Type B pancreatic cell (in vitro differentiated cells): ENCODE measurements at regions not wholly inside any gene's neighbourhood (a gene's known extent, or its start where the extent isn't known, plus 50 kb on each side); places are given as distances from the start of the nearest gene placed in this dataset.

Source experiments
- DNase-seq: peaks from one replicate; pipeline ENCODE4 v3.0.0; 2021; ENCODE audit warnings: mixed read lengths; ENCODE audit not compliant: unreplicated experiment; ENCODE audit errors: extremely low spot score
- H3K27ac Mint-ChIP-seq: 2 replicates; pipeline ENCODE4 v1.8.0; 2021; ENCODE audit warnings: mild to moderate bottlenecking, mixed read lengths
- H3K27me3 Mint-ChIP-seq: 2 replicates; pipeline ENCODE4 v1.8.0; 2021; ENCODE audit warnings: mixed read lengths
- H3K36me3 Mint-ChIP-seq: 2 replicates; pipeline ENCODE4 v1.8.0; 2021; ENCODE audit warnings: mixed read lengths
- H3K4me1 Mint-ChIP-seq: one replicate; pipeline ENCODE4 v1.8.0; 2021; ENCODE audit warnings: mixed read lengths; ENCODE audit not compliant: unreplicated experiment
- H3K4me3 Mint-ChIP-seq: 2 replicates; pipeline ENCODE4 v1.8.0; 2021; ENCODE audit warnings: mild to moderate bottlenecking, mixed read lengths
- H3K9me3 Mint-ChIP-seq: 2 replicates; pipeline ENCODE4 v1.8.0; 2021; ENCODE audit warnings: mixed read lengths
- TF ChIP-seq, protein P1 (sequence below): fragments of 200-600 bp; sonication (generic); conservative IDR thresholded peaks from 2 replicates; pipeline ENCODE4 v1.5.0; 2021; ENCODE audit warnings: antibody characterized with exemption, mild to moderate bottlenecking

DNA sequence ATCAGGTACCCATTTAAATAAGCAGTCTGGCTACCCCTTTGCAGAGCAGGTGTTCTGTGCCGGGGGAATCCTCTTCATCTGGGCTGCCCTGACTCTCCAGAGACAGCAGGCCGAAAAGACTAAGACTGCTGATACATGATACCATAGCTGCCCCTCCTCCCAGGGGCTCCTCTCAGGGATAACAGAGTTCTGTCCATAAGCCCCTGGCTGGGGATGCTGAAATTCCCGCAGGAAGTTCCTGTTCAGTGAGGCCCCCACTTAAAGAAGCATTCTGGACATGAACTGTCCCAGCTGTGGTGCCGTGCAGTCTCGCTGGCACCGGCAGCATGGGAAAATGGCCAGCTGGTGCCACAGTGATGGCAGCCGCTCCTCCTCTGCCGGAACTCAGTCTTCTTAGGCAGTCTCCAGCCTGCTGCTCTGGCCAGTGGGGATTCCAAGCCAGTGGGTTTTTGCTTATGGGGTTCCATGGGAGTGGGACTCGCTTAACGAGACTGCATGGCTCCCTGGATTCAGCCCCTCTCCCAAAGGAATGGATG lies 1026.2 kb downstream of the NAALADL2 start:
- no peak for DNase-seq
- Mint-ChIP-seq H3K36me3 (no peaks in the 10 kb centered on the region), H3K4me3 (no peak overlapping the region), H3K4me1 (no peaks in the 10 kb centered on the region), H3K9me3 (peaks cover 10% of the 10 kb centered on the region), H3K27me3 (no peaks in the 10 kb centered on the region), H3K27ac (no peak overlapping the region)
- TF ChIP-seq, protein P1, sequence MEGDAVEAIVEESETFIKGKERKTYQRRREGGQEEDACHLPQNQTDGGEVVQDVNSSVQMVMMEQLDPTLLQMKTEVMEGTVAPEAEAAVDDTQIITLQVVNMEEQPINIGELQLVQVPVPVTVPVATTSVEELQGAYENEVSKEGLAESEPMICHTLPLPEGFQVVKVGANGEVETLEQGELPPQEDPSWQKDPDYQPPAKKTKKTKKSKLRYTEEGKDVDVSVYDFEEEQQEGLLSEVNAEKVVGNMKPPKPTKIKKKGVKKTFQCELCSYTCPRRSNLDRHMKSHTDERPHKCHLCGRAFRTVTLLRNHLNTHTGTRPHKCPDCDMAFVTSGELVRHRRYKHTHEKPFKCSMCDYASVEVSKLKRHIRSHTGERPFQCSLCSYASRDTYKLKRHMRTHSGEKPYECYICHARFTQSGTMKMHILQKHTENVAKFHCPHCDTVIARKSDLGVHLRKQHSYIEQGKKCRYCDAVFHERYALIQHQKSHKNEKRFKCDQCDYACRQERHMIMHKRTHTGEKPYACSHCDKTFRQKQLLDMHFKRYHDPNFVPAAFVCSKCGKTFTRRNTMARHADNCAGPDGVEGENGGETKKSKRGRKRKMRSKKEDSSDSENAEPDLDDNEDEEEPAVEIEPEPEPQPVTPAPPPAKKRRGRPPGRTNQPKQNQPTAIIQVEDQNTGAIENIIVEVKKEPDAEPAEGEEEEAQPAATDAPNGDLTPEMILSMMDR: no peak

DNA sequence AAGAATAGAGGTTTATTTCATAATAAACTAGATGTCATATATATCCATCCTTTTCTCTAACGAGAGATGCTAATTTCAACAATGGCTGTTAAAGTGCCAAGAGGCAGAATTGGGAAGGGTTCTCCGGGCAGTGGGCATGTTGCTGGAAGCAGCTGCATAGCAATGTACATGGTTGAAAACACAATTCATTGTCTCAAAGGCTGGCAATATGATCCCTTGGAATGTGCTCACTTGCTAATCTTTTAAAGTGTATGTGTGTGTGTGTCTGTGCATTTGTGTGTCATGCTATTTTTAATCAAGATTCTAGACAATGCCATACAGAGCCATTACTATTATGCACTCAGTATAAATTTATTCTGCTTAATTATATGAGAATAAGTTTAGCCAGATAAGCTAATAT lies 1020.3 kb downstream of the NAALADL2 start:
- Mint-ChIP-seq H3K27me3 (no peaks in the 10 kb centered on the region), H3K9me3 (peaks cover 10% of the 10 kb centered on the region), H3K4me1 (no peaks in the 10 kb centered on the region), H3K27ac (no peak overlapping the region), H3K4me3 (no peak overlapping the region), H3K36me3 (no peaks in the 10 kb centered on the region)
- TF ChIP-seq, protein P1: no peak
- no peak for DNase-seq

DNA sequence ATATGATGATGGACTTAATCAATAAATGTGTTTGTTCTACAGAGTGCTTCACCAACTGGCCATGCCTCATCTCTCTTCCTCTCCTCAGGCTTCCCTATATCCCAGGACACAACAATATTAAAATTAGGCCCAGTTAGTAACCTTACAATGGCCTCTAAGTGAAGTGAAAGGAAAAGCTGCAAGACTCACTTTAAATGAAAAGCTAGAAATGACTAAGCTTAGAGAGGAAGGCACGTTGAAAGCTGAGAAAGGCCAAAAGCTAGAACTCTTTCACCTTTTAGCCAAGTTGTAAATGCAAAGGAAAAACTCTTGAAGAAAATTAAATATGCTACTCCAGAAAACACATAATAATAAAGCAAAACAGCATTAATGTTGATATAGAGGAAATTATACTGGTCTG lies 1010.3 kb downstream of the NAALADL2 start:
- H3K4me3 Mint-ChIP-seq: no peak overlapping the region
- H3K36me3 Mint-ChIP-seq: no peaks in the 10 kb centered on the region
- H3K27ac Mint-ChIP-seq: no peak overlapping the region
- H3K27me3 Mint-ChIP-seq: no peaks in the 10 kb centered on the region
- TF ChIP-seq, protein P1: no peak
- no peaks in the 10 kb centered on the region for H3K9me3 Mint-ChIP-seq
- peaks cover 15% of the 10 kb centered on the region for H3K4me1 Mint-ChIP-seq
- DNase-seq: no peak

DNA sequence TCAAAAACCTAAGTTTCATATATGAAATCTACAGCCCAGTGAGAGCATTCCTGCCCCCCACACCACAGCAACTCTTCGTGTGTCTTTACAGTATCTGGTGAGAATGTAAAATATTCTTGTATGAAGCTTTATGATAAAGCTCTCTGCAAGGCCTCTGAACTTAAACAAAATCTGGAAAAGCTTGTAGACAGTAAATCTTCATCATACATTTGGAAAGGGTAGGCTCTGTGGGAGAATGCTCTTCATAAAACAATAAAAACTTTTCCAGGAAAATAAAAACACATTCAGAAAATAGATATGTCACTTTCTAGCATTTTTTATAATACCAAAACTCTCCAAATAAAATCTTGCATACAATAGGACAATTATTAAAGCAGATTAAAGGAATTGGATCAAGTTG lies 1009.5 kb downstream of the NAALADL2 start:
- H3K27me3 Mint-ChIP-seq: no peaks in the 10 kb centered on the region
- DNase-seq: no peak
- H3K36me3 Mint-ChIP-seq: no peaks in the 10 kb centered on the region
- H3K4me3 Mint-ChIP-seq: no peak overlapping the region
- H3K27ac Mint-ChIP-seq: no peak overlapping the region
- TF ChIP-seq, protein P1: no peak
- H3K4me1 Mint-ChIP-seq: peaks cover 15% of the 10 kb centered on the region
- H3K9me3 Mint-ChIP-seq: no peaks in the 10 kb centered on the region

DNA sequence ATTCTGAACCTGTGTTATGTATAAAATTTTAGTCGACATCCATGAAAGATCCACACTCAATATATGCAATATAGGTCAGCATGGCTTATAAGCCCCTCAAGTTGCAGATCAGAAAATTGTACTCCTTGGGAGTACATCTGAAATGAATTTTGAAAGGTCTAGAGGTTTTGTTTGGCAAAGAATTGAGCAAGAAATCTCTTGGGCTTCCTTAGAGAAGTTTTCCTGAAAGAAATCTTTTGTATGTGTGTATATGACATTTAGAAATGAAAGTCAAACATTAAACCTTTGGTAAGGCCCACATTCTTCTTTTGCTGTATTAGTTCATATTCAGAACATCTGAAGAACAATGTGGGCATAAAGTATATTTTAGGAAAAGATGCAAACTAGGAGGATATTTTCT lies 1006.6 kb downstream of the NAALADL2 start:
- peaks cover 15% of the 10 kb centered on the region for H3K4me1 Mint-ChIP-seq
- H3K4me3 Mint-ChIP-seq: no peak overlapping the region
- H3K36me3 Mint-ChIP-seq: no peaks in the 10 kb centered on the region
- no peaks in the 10 kb centered on the region for H3K9me3 Mint-ChIP-seq
- no peak overlapping the region for H3K27ac Mint-ChIP-seq
- no peak for DNase-seq
- no peaks in the 10 kb centered on the region for H3K27me3 Mint-ChIP-seq
- TF ChIP-seq, protein P1: no peak

DNA sequence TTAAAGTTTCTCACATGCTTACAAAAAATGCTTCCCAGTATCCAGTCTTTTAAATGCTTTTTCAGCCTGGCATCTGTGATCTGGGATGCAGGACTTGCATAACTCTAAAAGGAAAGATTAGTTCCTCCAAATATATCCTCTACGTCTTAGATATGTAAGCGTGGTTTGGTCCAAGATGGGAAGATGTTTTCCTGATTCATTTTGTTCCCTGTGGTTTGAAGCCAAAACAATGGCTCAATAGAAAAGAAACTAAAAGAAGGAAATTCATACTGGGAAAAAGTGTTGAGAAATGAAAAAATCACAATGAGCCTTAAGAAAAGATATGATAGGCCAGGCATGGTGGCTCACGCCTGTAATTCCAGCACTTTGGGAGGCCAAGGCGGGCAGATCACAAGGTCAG lies 1002.8 kb downstream of the NAALADL2 start:
- no peak overlapping the region for H3K27ac Mint-ChIP-seq
- no peak overlapping the region for H3K4me3 Mint-ChIP-seq
- H3K9me3 Mint-ChIP-seq: no peaks in the 10 kb centered on the region

More for the DNA sequence above, 1002.8 kb downstream of the NAALADL2 start:
- Mint-ChIP-seq H3K4me1 (peaks cover 15% of the 10 kb centered on the region), H3K36me3 (no peaks in the 10 kb centered on the region), H3K27me3 (no peaks in the 10 kb centered on the region)
- no peak for DNase-seq
- TF ChIP-seq, protein P1: no peak
